ENCODE measurements at regions not wholly inside any gene's neighbourhood (a gene's known extent, or its start where the extent isn't known, plus 50 kb on each side); places are given as distances from the start of the nearest gene placed in this dataset.

- DNase-seq = no peak
Measured at GRCh38 chr5:27267209-27267824, 228.9 kb upstream of the CDH9 start.

DNA sequence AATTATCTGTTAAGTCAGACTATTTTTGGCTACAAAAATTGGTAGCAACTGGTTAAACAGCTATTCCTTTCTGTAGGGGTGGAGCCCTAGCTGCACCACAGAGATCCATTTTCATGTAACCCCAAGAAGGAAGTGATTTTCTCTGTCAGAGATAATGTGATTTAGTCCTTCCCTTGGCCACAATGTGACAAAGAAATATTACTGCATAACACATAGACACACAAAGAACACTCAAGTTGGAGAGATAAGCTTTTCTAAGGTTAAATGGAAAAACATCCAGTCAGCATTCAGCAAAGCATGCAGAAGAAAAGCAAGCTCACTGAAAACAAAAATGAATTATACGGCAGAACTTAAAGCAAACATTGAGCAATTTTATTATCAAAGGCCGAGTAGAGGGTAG lies 227.8 kb upstream of the CDH9 start:
- DNase-seq = no peak

- DNase-seq = no peak
Measured at GRCh38 chr5:27257696-27258095, 219.3 kb upstream of the CDH9 start.

DNA sequence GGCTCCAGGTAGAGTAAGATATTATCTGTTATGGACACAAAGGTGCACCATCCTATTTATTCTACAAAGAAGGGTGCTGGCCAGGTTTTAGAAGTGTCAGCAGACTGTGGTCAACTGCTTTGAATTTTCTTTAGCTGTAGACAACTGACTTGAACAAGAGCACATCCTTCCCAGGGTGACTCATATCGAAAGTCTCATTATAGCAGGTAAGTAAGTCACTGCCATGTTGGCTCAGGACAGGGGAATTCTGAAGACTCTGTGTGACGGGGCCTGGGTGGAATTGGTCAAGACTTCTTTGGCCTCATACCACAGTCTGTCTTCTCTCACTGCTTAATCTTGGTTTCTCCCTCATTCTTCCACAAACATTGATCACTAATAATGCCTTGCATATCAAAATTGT lies 214.5 kb upstream of the CDH9 start:
- DNase-seq = no peak

DNA sequence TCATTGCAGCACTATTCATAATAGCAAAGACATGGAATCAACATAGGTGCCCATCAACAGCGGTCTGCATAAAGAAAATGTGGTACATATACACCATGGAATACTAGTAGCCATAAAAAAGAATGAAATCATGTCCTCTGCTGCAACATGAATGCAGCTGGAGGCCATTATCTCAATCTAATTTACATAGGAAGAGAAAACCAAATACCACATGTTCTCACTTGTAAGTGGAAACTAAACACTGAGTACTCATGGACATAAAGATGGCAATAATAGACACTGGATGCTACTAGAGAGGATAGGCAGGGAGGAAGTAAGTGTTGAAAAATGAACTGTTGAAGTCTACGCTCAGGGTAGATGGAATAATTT lies 203.9 kb upstream of the CDH9 start:
- no peak for DNase-seq

- DNase-seq = no peak
Measured at GRCh38 chr5:27241564-27242257, 203.3 kb upstream of the CDH9 start.

GRCh38 chr5:27240791-27241190 lies 202.4 kb upstream of the CDH9 start:
- no peak for DNase-seq

DNA sequence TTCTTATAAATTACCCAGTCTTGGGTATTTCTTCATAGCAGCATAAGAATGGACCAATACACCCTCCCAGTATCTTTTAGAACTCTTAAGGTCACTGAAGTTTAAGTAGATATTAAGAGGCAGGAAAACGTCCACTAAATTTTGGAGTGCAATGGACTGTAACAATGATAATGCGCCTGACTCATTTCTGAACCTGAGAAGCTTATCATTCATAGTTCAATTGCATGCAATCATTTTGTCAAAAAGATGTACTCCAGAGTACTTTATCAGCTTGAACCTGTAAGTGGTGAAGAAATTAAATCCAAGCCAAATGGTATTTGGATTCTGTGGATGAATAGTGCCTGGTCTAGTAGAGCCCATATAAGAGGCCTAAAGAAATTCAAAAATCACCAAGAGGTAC lies 196.5 kb upstream of the CDH9 start:
- DNase-seq = no peak

- DNase-seq = no peak
Measured at GRCh38 chr5:27221410-27221809, 183.0 kb upstream of the CDH9 start.

GRCh38 chr5:27220752-27221151 lies 182.4 kb upstream of the CDH9 start:
- no peak for DNase-seq

DNA sequence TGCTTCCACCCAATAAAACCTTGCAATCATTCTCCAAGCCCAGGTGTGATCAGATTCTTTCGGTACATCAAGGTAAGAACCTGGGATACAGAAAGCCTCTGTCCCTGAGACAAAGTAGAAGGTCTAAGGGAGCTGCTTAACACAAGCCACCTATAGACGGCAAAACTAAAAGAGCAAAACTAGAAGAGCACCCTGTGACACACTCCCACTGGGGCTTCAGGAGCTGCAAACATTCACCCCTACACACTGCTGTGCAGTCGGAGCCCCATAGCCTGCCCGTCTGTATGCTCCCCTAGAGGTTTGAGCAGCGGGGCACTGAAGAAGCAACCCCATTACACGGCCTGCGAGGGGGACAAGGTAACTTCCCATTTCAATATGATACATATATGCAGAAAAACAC lies 179.6 kb upstream of the CDH9 start:
- DNase-seq = no peak

- no peak for DNase-seq
Measured at GRCh38 chr5:27217155-27217956, 179.0 kb upstream of the CDH9 start.

GRCh38 chr5:27216367-27216950 lies 178.1 kb upstream of the CDH9 start:
- DNase-seq = no peak

DNA sequence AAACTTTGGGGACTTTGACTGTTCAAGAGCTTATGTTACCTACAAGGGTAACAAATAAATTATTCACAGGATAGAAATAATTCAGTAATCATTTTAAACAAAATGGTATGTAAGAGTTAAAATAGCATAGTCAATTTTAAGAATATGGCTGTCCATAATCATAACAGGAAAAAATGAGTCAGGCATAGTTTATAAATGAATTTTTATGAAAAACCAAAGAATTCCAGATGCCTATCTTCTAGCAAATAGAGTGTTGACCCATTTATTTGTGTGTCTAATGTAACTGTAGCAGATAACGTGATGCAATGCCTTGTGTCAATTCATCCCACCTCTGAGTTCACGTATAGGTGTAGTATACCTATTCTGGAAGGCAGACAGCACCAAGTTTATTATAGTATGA lies 169.7 kb upstream of the CDH9 start:
- no peak for DNase-seq

DNA sequence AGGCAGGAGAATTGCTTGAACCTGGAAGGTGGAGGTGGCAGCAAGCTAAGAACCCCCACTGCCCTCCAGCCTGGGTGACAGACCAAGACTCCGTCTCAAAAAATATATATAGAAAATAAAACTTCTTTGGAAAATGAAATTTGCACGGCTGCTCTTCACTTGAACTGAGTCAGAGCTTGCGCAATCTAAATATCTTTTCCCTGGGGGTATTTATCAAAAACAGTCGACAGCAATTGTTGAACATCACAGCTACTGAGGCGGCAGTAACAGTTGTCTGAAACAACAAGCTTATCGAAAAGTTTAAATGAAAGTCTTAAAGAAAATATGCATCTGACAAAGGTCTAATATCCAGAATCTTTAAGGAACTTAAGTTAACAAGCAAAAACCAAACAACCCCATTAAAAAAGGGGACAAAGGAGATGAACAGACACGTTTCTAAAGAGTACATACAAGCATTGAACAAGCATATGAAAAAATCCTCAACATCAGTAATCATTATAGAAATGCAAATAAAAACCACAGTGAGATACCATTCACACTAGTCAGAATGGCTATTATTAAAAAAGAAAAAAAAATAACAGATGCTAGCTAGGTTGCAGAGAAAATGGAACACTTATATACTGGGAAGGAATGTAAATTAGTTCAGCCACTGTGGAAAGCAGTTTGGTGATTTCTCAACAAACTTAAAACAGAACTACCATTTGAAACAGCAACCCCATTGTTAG lies 153.6 kb upstream of the CDH9 start:
- DNase-seq = no peak

DNA sequence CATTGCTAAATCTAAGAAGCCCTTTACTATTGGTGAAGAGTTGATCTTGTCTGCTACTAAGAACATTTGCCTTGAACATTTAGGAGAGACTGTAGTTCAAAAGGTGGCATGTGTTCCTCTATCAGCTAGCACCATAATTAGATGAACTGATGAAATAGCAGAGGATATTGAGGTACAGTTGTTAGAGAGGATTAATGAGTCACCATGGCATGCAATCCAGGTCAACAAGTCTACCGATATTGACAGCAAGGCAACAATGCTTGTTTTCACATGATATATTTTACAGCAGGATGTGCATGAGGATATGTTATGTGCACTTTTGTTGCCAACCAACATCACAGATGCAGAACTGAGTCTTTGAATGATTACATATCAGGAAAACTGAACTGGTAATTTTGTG lies 134.3 kb upstream of the CDH9 start:
- DNase-seq = no peak

DNA sequence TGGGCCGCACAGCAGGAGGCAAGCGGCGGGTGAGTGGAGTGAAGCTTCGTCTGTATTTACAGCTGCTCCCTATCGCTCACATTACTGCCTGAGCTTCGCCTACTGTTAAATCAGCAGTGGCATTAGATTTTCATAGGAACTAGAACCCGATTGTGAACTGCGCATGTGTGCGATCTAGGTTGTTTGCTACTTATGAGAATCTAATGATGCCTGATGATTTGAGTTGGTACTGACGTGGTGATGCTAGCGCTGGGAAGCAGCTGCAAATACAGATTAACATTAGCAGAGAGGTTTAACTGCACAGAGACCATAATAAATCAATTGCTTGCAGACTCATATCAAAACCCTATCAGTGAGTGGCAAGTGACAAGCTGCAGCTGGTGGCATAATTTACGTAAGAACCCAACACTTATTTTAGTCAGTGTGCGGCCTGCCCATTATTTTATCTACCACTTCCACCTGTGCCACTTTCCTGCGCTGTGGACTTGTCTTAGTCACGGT lies 133.4 kb upstream of the CDH9 start:
- no peak for DNase-seq

GRCh38 chr5:27158775-27159174 lies 120.4 kb upstream of the CDH9 start:
- DNase-seq = no peak

DNA sequence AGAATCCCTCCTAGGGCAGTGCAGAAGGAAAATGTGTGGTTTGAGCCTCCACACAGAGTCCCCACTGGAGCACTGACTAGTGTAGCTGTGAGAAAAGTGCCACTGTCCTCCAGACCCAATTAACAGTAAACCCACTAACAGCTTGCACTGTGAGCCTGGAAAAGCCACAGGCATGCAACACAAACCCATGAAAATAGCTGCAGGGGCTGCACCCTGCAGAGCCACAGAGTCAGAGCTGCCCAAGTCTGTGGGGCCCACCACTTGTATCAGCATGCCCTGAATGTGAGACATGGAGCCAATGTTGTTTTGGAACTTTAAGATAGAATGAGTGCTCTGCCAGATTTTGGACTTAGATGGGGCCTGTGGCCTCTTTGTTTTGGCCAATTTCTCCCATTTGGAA lies 119.8 kb upstream of the CDH9 start:
- no peak for DNase-seq

GRCh38 chr5:27144456-27144855 lies 106.1 kb upstream of the CDH9 start:
- no peak for DNase-seq

DNA sequence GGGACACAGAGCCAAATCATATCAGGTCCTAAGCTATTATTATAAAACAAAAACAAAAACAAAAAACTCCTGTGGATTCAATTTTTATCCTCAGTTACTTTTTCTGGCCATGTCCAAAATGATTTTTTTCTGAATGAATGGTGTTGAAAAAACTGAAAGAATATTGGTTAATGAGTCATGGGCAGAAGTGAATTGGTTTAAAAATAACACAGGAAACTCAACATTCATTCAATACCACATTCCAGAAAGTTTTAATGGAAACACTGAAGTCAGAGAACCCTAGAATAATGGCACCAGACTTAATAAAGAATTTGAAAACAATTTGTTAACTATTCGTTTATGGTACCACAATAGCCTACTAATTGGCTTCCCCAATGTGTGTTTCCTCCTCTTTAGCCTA lies 102.4 kb upstream of the CDH9 start:
- no peak for DNase-seq

GRCh38 chr5:27130587-27130986 lies 92.2 kb upstream of the CDH9 start:
- DNase-seq = no peak

DNA sequence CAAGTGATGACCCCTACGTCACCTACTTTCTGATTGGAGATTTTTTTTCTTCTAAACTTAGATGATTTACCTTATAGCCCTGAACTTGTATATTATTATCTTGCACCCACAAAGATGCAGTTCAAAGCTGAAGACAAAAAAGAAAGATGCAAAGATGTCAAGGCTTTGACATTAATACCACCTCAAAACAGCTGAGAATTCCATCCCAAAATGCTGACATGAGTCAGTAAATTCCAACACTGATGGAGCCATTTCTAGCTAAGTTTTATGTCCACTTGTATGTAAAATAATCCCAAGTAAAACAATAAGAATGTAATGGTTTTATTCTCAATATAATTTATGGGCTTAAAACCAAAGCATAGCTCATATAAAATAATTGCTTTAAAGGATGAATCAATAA lies 91.5 kb upstream of the CDH9 start:
- no peak for DNase-seq

All from NCI-H2029 treated with DMSO at 0.1 percent for 48 hours (cell line).